AG10803 (cell line): ENCODE measurements at regions not wholly inside any gene's neighbourhood (a gene's known extent, or its start where the extent isn't known, plus 50 kb on each side); places are given as distances from the start of the nearest gene placed in this dataset.

Source experiments
- DNase-seq: peaks from one replicate; pipeline ENCODE4 v3.0.0; 2010; ENCODE audit warnings: low read depth
- H3K4me3 ChIP-seq: 2 replicates; pipeline ENCODE4 v1.5.1; 2011; ENCODE audit warnings: mild to moderate bottlenecking, low read length, control low read depth
- CTCF ChIP-seq: conservative IDR thresholded peaks from 2 replicates; pipeline ENCODE4 v1.5.1; 2011; ENCODE audit warnings: mild to moderate bottlenecking, low read length, control low read depth, inconsistent platforms

GRCh38 chrX:15946783-15947580 lies 92.4 kb upstream of the AP1S2 start:
- peak; percentile 87 for DNase-seq
- no peak for TF ChIP-seq CTCF
- H3K4me3 ChIP-seq = peak overlapping the region; percentile 24

- H3K4me3 ChIP-seq = no peak overlapping the region
- TF ChIP-seq CTCF = no peak
- DNase-seq = no peak
Measured at GRCh38 chrX:15943391-15943790, 88.8 kb upstream of the AP1S2 start.

GRCh38 chrX:15942307-15942706 lies 87.7 kb upstream of the AP1S2 start:
- H3K4me3 ChIP-seq = no peak overlapping the region
- TF ChIP-seq CTCF = no peak
- no peak for DNase-seq

GRCh38 chrX:15939737-15940136 lies 85.1 kb upstream of the AP1S2 start:
- no peak for DNase-seq
- H3K4me3 ChIP-seq = no peak overlapping the region
- TF ChIP-seq CTCF = no peak

- H3K4me3 ChIP-seq = no peak overlapping the region
- TF ChIP-seq CTCF = no peak
- DNase-seq = no peak
Measured at GRCh38 chrX:15938072-15938471, 83.5 kb upstream of the AP1S2 start.

GRCh38 chrX:15931362-15931761 lies 76.7 kb upstream of the AP1S2 start:
- H3K4me3 ChIP-seq = no peak overlapping the region
- DNase-seq = no peak
- no peak for TF ChIP-seq CTCF

GRCh38 chrX:15930585-15930984 lies 76.0 kb upstream of the AP1S2 start:
- TF ChIP-seq CTCF = peak; percentile 58
- peak; percentile 72 for DNase-seq
- no peak overlapping the region for H3K4me3 ChIP-seq
